ENCODE measurements at regions not wholly inside any gene's neighbourhood (a gene's known extent, or its start where the extent isn't known, plus 50 kb on each side); places are given as distances from the start of the nearest gene placed in this dataset.

DNA sequence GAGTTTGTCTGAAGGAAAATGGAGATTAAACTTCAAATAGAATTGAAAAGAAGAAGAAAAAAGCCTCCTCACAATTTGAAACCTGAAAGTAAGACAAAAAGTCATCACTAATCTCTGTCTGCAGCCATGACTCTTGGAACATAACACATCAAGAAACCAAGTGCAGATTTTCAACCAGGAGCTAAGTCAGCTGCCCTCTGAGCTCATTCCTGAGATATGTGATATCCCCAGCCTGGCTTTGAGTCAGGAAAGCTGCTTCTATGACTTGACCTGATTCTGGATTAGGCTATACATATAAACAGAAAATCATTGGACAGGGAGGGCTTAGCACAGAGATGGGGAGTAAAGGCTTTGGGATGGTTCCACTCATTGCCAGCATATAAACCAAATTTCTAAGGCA lies 891.4 kb downstream of the TFAP2A start:
- H3K36me3 ChIP-seq (ENCODE audit: control insufficient read depth in 4 of 4, insufficient read depth in 4 of 4, low read length in 4 of 4), result no peaks in the 10 kb centered on the region
- peaks cover 0 to 5% (median 0%) of the 10 kb centered on the region in 4 donors for H3K9me3 ChIP-seq (ENCODE audit: control insufficient read depth in 4 of 4, insufficient read depth in 3 of 4, low read length in 3 of 4)
- no peaks in the 10 kb centered on the region for H3K4me1 ChIP-seq (ENCODE audit: control insufficient read depth in 5 of 5, insufficient read depth in 5 of 5, low read length in 5 of 5)
- no peaks in the 10 kb centered on the region for H3K27me3 ChIP-seq (ENCODE audit: control insufficient read depth in 3 of 3, insufficient read depth in 3 of 3, low read length in 2 of 3)
- H3K9ac ChIP-seq (ENCODE audit: insufficient read depth in 1 of 2, low read length in 2 of 2), result no peak overlapping the region
- no peak overlapping the region for H3K27ac ChIP-seq (ENCODE audit: low read depth in 1 of 2, low read length in 1 of 2)
- DNase-seq (peak in 1 of 3 donors; percentile 8), ATAC-seq (ENCODE audit: insufficient read depth, low FRiP score) (no peak)
- TF ChIP-seq, protein P1, sequence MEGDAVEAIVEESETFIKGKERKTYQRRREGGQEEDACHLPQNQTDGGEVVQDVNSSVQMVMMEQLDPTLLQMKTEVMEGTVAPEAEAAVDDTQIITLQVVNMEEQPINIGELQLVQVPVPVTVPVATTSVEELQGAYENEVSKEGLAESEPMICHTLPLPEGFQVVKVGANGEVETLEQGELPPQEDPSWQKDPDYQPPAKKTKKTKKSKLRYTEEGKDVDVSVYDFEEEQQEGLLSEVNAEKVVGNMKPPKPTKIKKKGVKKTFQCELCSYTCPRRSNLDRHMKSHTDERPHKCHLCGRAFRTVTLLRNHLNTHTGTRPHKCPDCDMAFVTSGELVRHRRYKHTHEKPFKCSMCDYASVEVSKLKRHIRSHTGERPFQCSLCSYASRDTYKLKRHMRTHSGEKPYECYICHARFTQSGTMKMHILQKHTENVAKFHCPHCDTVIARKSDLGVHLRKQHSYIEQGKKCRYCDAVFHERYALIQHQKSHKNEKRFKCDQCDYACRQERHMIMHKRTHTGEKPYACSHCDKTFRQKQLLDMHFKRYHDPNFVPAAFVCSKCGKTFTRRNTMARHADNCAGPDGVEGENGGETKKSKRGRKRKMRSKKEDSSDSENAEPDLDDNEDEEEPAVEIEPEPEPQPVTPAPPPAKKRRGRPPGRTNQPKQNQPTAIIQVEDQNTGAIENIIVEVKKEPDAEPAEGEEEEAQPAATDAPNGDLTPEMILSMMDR (IDR thresholded peaks at IDR 0.05; ENCODE audit: control extremely low read depth, extremely low read depth), result no peak
- H3K4me3 ChIP-seq, result no peak overlapping the region

DNA sequence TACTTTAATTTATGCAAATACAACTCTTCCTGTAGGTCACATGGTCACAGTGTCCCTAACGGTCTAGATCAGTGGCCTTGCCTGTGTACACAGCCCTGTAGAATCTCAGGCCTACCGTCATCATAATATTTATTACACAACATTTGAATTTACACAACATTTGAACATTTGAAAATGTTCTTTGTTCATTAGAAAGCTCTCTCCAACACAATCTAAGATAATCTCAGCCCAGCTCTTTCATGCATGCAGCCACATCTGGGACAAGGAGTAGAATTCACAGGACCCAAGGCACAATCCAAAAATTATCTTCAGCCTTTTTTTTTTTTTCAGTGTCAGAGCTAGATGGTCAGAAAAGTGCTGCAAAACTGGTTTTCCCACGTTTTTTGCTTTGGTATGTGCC lies 892.8 kb downstream of the TFAP2A start:
- Histone ChIP-seq H3K27ac (ENCODE audit: low read depth in 1 of 2, low read length in 1 of 2) (no peak overlapping the region), H3K9me3 (ENCODE audit: control insufficient read depth in 4 of 4, insufficient read depth in 3 of 4, low read length in 3 of 4) (peaks cover 0 to 2% (median 0%) of the 10 kb centered on the region in 4 donors), H3K9ac (ENCODE audit: insufficient read depth in 1 of 2, low read length in 2 of 2) (no peak overlapping the region), H3K4me1 (ENCODE audit: control insufficient read depth in 5 of 5, insufficient read depth in 5 of 5, low read length in 5 of 5) (no peaks in the 10 kb centered on the region), H3K27me3 (ENCODE audit: control insufficient read depth in 3 of 3, insufficient read depth in 3 of 3, low read length in 2 of 3) (no peaks in the 10 kb centered on the region), H3K36me3 (ENCODE audit: control insufficient read depth in 4 of 4, insufficient read depth in 4 of 4, low read length in 4 of 4) (no peaks in the 10 kb centered on the region), H3K4me3 (no peak overlapping the region)
- DNase-seq (peak in 1 of 3 donors; percentile 4), ATAC-seq (ENCODE audit: insufficient read depth, low FRiP score) (no peak)
- WGBS, 2 donors, result 56 to 64% methylated on average over 3 of the region's 3 CpGs
- TF ChIP-seq, protein P1 (IDR thresholded peaks at IDR 0.05; ENCODE audit: control extremely low read depth, extremely low read depth), result no peak

DNA sequence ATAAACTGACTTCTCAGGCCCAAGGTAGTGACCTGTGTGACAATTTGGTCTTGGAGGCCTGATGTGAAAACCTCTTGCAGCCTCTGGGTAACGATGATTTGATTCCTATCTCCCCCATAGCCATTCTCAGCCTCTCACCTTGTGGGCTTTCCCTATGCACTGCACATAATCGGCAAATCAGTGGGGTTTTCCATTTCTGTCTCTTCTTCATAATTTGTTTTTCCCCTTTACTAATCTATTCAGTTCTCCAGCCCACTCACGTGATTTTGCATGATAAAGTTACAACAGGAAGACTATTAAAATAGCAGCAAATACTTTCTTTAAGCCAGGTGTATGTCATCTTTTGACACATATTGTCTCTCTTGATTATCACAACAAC lies 893.7 kb downstream of the TFAP2A start:
- no peaks in the 10 kb centered on the region for H3K27me3 ChIP-seq (ENCODE audit: control insufficient read depth in 3 of 3, insufficient read depth in 3 of 3, low read length in 2 of 3)
- DNase-seq, result no peak
- peaks cover 0 to 2% (median 0%) of the 10 kb centered on the region in 4 donors for H3K9me3 ChIP-seq (ENCODE audit: control insufficient read depth in 4 of 4, insufficient read depth in 3 of 4, low read length in 3 of 4)
- 81% methylated on average over 3 of the region's 3 CpGs for WGBS, 2 donors
- H3K4me1 ChIP-seq (ENCODE audit: control insufficient read depth in 5 of 5, insufficient read depth in 5 of 5, low read length in 5 of 5), result no peaks in the 10 kb centered on the region
- TF ChIP-seq, protein P1 (IDR thresholded peaks at IDR 0.05; ENCODE audit: control extremely low read depth, extremely low read depth), result no peak
- ATAC-seq (ENCODE audit: insufficient read depth, low FRiP score), result no peak
- no peak overlapping the region for H3K9ac ChIP-seq (ENCODE audit: insufficient read depth in 1 of 2, low read length in 2 of 2)
- H3K27ac ChIP-seq (ENCODE audit: low read depth in 1 of 2, low read length in 1 of 2), result no peak overlapping the region
- H3K36me3 ChIP-seq (ENCODE audit: control insufficient read depth in 4 of 4, insufficient read depth in 4 of 4, low read length in 4 of 4), result no peaks in the 10 kb centered on the region
- no peak overlapping the region for H3K4me3 ChIP-seq

DNA sequence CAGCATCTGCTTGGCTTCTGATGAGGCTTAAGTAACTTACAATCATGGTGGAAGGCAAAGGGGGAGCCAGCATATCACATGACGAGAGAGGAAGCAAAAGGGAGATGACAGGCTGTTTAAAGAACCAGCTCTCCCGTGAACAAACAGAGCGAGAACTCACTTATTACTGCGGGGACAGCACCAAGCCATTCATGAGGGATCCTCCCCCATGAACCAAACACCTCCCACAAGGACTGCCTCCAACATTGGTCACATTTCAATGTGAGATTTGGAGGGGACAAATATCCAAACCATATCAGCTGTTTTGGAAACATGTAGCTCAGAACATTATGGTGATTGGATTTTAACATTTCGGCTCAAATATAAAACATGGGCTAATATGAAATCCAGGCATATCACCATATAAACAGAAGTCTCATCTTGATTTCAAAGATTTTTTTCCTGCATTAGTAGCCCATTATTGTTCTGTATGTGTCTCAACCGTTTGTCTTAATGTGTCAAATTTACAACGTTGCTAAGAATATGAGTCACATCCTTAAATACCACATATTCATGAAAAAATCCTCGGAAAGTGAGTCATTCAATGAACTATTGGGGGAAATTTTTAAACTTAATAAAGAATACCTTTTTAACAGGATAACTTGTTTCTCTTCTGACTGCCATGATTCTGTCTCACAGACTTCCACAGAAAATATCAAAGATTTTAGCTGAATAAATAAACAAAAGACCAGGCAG lies 894.3 kb downstream of the TFAP2A start:
- TF ChIP-seq, protein P1 (IDR thresholded peaks at IDR 0.05; ENCODE audit: control extremely low read depth, extremely low read depth), result no peak
- H3K4me1 ChIP-seq (ENCODE audit: control insufficient read depth in 5 of 5, insufficient read depth in 5 of 5, low read length in 5 of 5), result no peaks in the 10 kb centered on the region
- ATAC-seq (ENCODE audit: insufficient read depth, low FRiP score), result no peak
- peaks cover 0 to 2% (median 0%) of the 10 kb centered on the region in 4 donors for H3K9me3 ChIP-seq (ENCODE audit: control insufficient read depth in 4 of 4, insufficient read depth in 3 of 4, low read length in 3 of 4)
- no peak overlapping the region for H3K9ac ChIP-seq (ENCODE audit: insufficient read depth in 1 of 2, low read length in 2 of 2)
- H3K27me3 ChIP-seq (ENCODE audit: control insufficient read depth in 3 of 3, insufficient read depth in 3 of 3, low read length in 2 of 3), result no peaks in the 10 kb centered on the region
- H3K36me3 ChIP-seq (ENCODE audit: control insufficient read depth in 4 of 4, insufficient read depth in 4 of 4, low read length in 4 of 4), result no peaks in the 10 kb centered on the region
- no peak overlapping the region for H3K27ac ChIP-seq (ENCODE audit: low read depth in 1 of 2, low read length in 1 of 2)
- WGBS, 2 donors, result 71% methylated on average over 8 of the region's 8 CpGs
- H3K4me3 ChIP-seq, result no peak overlapping the region
- DNase-seq, result no peak
